IMR-90 (cell line): ENCODE measurements at regions not wholly inside any gene's neighbourhood (a gene's known extent, or its start where the extent isn't known, plus 50 kb on each side); places are given as distances from the start of the nearest gene placed in this dataset.

Experiments
- ATAC-seq: fragments of 200-7000 bp; cut with Tn5 transposase; 2 replicates; pipeline ENCODE4 v1.9.1; 2020; ENCODE audit warnings: low read depth, mild to moderate bottlenecking, moderate library complexity
- BruUV-seq: library from RNA; stranded (reverse); fragments of 400-500 nt; replicated peaks from 2 replicates; lab custom pipeline; 2021; lab: Mats Ljungman, UMichigan
- CTCF ChIA-PET: fragments of 300-600 bp; formaldehyde crosslinking; extraction: SDS; loops from one replicate; lab custom pipeline; 2021; ENCODE audit warnings: antibody characterized with exemption; lab: Yijun Ruan, JAX
- POLR2A ChIA-PET: fragments of 300-600 bp; sonication (Branson Sonifier 250); formaldehyde crosslinking; loops from one replicate; lab custom pipeline; 2022; ENCODE audit warnings: antibody characterized with exemption; ENCODE audit not compliant: unreplicated experiment; lab: Charles Lee
- DNase-seq: peaks from one replicate; pipeline ENCODE4 v3.0.0; 2013
- H2AFZ ChIP-seq: replicated peaks from 2 replicates; pipeline ENCODE3; 2013; ENCODE audit warnings: low read length, mild to moderate bottlenecking; ENCODE audit not compliant: poor library complexity
- H2AK5ac ChIP-seq: 2 replicates; pipeline ENCODE4 v1.6.1; 2013; ENCODE audit warnings: low read depth, low read length, inconsistent platforms
- H2AK9ac ChIP-seq: replicated peaks from 2 replicates; pipeline ENCODE3; 2013; ENCODE audit warnings: mild to moderate bottlenecking, low read depth, low read length, moderate library complexity; ENCODE audit not compliant: poor library complexity
- H2BK120ac ChIP-seq: 2 replicates; pipeline ENCODE4 v1.6.1; 2013; ENCODE audit warnings: low read depth, low read length, inconsistent platforms
- H2BK15ac ChIP-seq: 3 replicates; pipeline ENCODE4 v1.6.1; 2013; ENCODE audit warnings: low read depth, low read length, inconsistent platforms
- H2BK20ac ChIP-seq: 2 replicates; pipeline ENCODE4 v1.6.1; 2013; ENCODE audit warnings: low read depth, mild to moderate bottlenecking, inconsistent platforms, low read length, moderate library complexity
- H2BK5ac ChIP-seq: 2 replicates; pipeline ENCODE4 v1.6.1; 2013; ENCODE audit warnings: mild to moderate bottlenecking, low read depth, low read length, inconsistent platforms; ENCODE audit not compliant: poor library complexity, severe bottlenecking
- H3K14ac ChIP-seq: replicated peaks from 2 replicates; pipeline ENCODE4 v1.6.1; 2013; ENCODE audit warnings: low read depth, low read length, inconsistent platforms
- H3K18ac ChIP-seq: 2 replicates; pipeline ENCODE4 v1.6.1; 2013; ENCODE audit warnings: low read depth, low read length, control low read depth
- H3K23ac ChIP-seq: 2 replicates; pipeline ENCODE4 v1.6.1; 2013; ENCODE audit warnings: low read depth, low read length, inconsistent platforms
- H3K27ac ChIP-seq: 2 replicates; pipeline ENCODE4 v1.5.1; 2013; ENCODE audit warnings: mild to moderate bottlenecking, control low read depth, low read length; ENCODE audit not compliant: insufficient read depth
- H3K27me3 ChIP-seq: 2 replicates; pipeline ENCODE4 v1.6.1; 2013; ENCODE audit warnings: low read length; ENCODE audit not compliant: control insufficient read depth, insufficient read depth
- H3K36me3 ChIP-seq: 2 replicates; pipeline ENCODE4 v1.6.1; 2013; ENCODE audit warnings: low read length, mixed read lengths; ENCODE audit not compliant: control insufficient read depth, insufficient read depth
- H3K4ac ChIP-seq: 2 replicates; pipeline ENCODE4 v1.6.1; 2013; ENCODE audit warnings: low read depth, low read length, inconsistent platforms
- H3K4me1 ChIP-seq: 2 replicates; pipeline ENCODE4 v1.6.1; 2013; ENCODE audit warnings: low read length, mixed read lengths; ENCODE audit not compliant: control insufficient read depth, insufficient read depth
- H3K4me2 ChIP-seq: 2 replicates; pipeline ENCODE4 v1.6.1; 2013; ENCODE audit warnings: low read depth, mild to moderate bottlenecking, control low read depth, low read length, moderate library complexity
- H3K4me3 ChIP-seq: 2 replicates; pipeline ENCODE4 v1.5.1; 2013; ENCODE audit warnings: low read depth, mild to moderate bottlenecking, control low read depth, low read length, moderate library complexity; ENCODE audit not compliant: insufficient read depth
- H3K56ac ChIP-seq: 2 replicates; pipeline ENCODE4 v1.6.1; 2013; ENCODE audit warnings: low read length, inconsistent platforms; ENCODE audit not compliant: insufficient read depth; ENCODE audit errors: extremely low read depth
- H3K79me1 ChIP-seq, 2 experiments: 2 replicates each; pipeline ENCODE4 v1.6.1; 2013; ENCODE audit warnings: low read length in 2 of 2, inconsistent platforms in 1 of 2, low read depth in 1 of 2
- H3K9ac ChIP-seq: 2 replicates; pipeline ENCODE4 v1.6.1; 2013; ENCODE audit warnings: low read depth, low read length, control low read depth
- H3K9me1 ChIP-seq: 2 replicates; pipeline ENCODE4 v1.6.1; 2013; ENCODE audit warnings: low read length, inconsistent platforms; ENCODE audit not compliant: insufficient read depth
- H3K9me3 ChIP-seq: 2 replicates; pipeline ENCODE4 v1.6.1; 2013; ENCODE audit warnings: low read length; ENCODE audit not compliant: control insufficient read depth, insufficient read depth
- H4K20me1 ChIP-seq: 2 replicates; pipeline ENCODE4 v1.6.1; 2013; ENCODE audit warnings: low read length, inconsistent platforms; ENCODE audit not compliant: insufficient read depth
- H4K5ac ChIP-seq: 2 replicates; pipeline ENCODE4 v1.6.1; 2013; ENCODE audit warnings: mild to moderate bottlenecking, low read depth, low read length, control low read depth
- H4K8ac ChIP-seq, 2 experiments: 2 replicates each; pipeline ENCODE4 v1.6.1; 2013; ENCODE audit warnings: low read depth in 2 of 2, low read length in 2 of 2, control low read depth in 1 of 2, inconsistent platforms in 1 of 2
- H4K91ac ChIP-seq: 2 replicates; pipeline ENCODE4 v1.6.1; 2013; ENCODE audit warnings: low read depth, low read length, inconsistent platforms; ENCODE audit not compliant: insufficient read depth
- CHD1 ChIP-seq: IDR thresholded peaks from 2 replicates; pipeline ENCODE4 v1.6.1; 2012; ENCODE audit warnings: low read depth, low read length, improper control_type of control experiment
- NFE2L2 ChIP-seq: fragments of 150-350 bp; IDR thresholded peaks from 2 replicates; pipeline ENCODE4 v1.6.1; 2016; ENCODE audit warnings: low read depth, mild to moderate bottlenecking, low read length
- RAD21 ChIP-seq: IDR thresholded peaks from 2 replicates; pipeline ENCODE4 v1.6.1; 2012; ENCODE audit warnings: low read length, improper control_type of control experiment
- WGBS, 2 experiments: methylation state at CpG; one replicate each; pipeline versions ENCODE4 v1.1.5 to v1.1.7; 2013; ENCODE audit warnings: missing lambda C conversion rate in 2 of 2; ENCODE audit not compliant: insufficient read length in 1 of 2; ENCODE audit errors: extremely low coverage in 2 of 2; 5-methylcytosine and 5-hydroxymethylcytosine counted together
- dilution Hi-C: fragments of 300-500 bp; cut with HindIII; formaldehyde crosslinking; loops from one replicate; pipeline ENCODE4 v1.14.3; 2018; ENCODE audit warnings: low sequenced_read_pairs; ENCODE audit not compliant: unreplicated experiment
- in situ Hi-C: fragments of 300-500 bp; cut with MboI; formaldehyde crosslinking; loops from 3 replicates; pipeline ENCODE4 v1.14.3; 2019; ENCODE audit warnings: low sequenced_read_pairs, inconsistent platforms, mixed read lengths
- intact Hi-C: fragments of 100-400 bp; cut with micrococcal nuclease; formaldehyde crosslinking; loops from 2 replicates; pipeline ENCODE4 v1.10.0; 2022
- TF ChIP-seq, protein P1 (sequence below): fragments of 150-350 bp; IDR thresholded peaks from 2 replicates; pipeline ENCODE4 v1.6.1; 2017; ENCODE audit warnings: mild to moderate bottlenecking, antibody characterized with exemption, low read length, low read depth

DNA sequence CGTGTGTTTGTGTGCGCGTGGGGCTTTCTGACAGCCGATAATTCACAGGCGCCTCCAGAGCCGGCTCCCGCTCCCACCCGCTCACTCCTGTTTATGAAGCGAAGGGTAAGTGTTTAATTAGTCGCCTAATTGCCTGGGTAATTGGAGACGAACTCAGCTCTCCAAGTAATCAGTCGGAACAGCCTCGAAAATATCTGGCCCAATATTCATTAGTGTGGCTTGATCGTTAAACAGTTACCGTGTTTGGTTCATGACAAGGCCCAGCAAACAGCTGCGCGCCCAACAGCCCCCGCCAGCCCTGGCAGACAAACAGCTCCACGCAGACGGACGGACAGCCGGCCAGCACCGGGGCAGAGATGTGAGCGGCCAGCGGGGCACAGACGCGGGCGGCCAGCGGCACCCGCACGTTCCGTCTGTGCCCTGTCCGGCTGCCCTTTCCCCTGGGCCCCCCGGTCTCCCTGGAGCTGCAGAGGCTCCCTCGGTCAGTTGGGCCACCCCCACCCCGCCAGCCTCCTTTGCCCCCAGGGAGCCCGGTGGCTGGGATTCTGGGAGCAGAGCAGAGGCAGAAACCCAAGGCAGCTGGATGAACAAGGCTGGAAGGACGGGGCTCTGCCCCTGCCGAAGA is 98.2 kb downstream of the UNCX start:
- ChIA-PET POLR2A (no interaction called here), CTCF (no interaction called here)
- Histone ChIP-seq H2BK15ac (no peak overlapping the region), H3K9me1 (no peaks in the 10 kb centered on the region), H2BK20ac (no peak overlapping the region), H4K8ac (no peak overlapping the region), H3K79me1 (no peaks in the 10 kb centered on the region), H4K20me1 (no peaks in the 10 kb centered on the region), H3K27me3 (peaks cover 28% of the 10 kb centered on the region), H4K91ac (no peak overlapping the region), H3K27ac (no peak overlapping the region), H3K4ac (no peak overlapping the region), H3K18ac (no peak overlapping the region), H3K14ac (no peak overlapping the region), H4K5ac (no peak overlapping the region), H3K4me2 (no peak overlapping the region), H3K36me3 (no peaks in the 10 kb centered on the region), H3K9ac (no peak overlapping the region), H3K9me3 (no peaks in the 10 kb centered on the region), H2AK9ac (no peak overlapping the region), H3K4me3 (no peak overlapping the region), H2BK5ac (no peak overlapping the region), H3K23ac (no peak overlapping the region), H2BK120ac (no peak overlapping the region), H2AK5ac (no peak overlapping the region), H3K56ac (no peak overlapping the region), H2AFZ (no peak overlapping the region), H3K4me1 (no peaks in the 10 kb centered on the region)
- intact Hi-C loops, result no loop called here
- DNase-seq (no peak), ATAC-seq (no peak)
- TF ChIP-seq CHD1, result no peak
- no peak for TF ChIP-seq RAD21
- TF ChIP-seq, protein P1, sequence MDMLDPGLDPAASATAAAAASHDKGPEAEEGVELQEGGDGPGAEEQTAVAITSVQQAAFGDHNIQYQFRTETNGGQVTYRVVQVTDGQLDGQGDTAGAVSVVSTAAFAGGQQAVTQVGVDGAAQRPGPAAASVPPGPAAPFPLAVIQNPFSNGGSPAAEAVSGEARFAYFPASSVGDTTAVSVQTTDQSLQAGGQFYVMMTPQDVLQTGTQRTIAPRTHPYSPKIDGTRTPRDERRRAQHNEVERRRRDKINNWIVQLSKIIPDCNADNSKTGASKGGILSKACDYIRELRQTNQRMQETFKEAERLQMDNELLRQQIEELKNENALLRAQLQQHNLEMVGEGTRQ, result no peak
- TF ChIP-seq NFE2L2, result no peak
- in situ Hi-C loops, result no loop called here
- dilution Hi-C loops, result no loop called here
- no TSS peak for BruUV-seq
- 62% methylated on average over 19 of the region's 39 CpGs; no CpG with 5 or more reads in 1 of the 2 experiments for WGBS, 2 experiments
